ENCODE measurements at regions not wholly inside any gene's neighbourhood (a gene's known extent, or its start where the extent isn't known, plus 50 kb on each side); places are given as distances from the start of the nearest gene placed in this dataset.

GRCh38 chr6:139852067-139852466 is 477.6 kb upstream of the CITED2 start:
- in situ Hi-C loops (cut with MboI; ENCODE audit: low sequenced_read_pairs, unreplicated experiment) = no loop called here
- DNase-seq (ENCODE audit: low spot score) = no peak
- TF ChIP-seq CTCF (IDR thresholded peaks at IDR 0.05; ENCODE audit: borderline replicate concordance, control extremely low read depth, extremely low read depth, insufficient read depth, missing control alignments) = no peak

- in situ Hi-C loops (cut with MboI; ENCODE audit: low sequenced_read_pairs, unreplicated experiment) = no loop called here
- no peak for DNase-seq (ENCODE audit: low spot score)
- no peak for TF ChIP-seq CTCF (IDR thresholded peaks at IDR 0.05; ENCODE audit: borderline replicate concordance, control extremely low read depth, extremely low read depth, insufficient read depth, missing control alignments)
These were observed 476.8 kb upstream of the CITED2 start for GRCh38 chr6:139851206-139851605.

- in situ Hi-C loops (cut with MboI; ENCODE audit: low sequenced_read_pairs, unreplicated experiment) = no loop called here
- no peak for DNase-seq (ENCODE audit: low spot score)
- TF ChIP-seq CTCF (IDR thresholded peaks at IDR 0.05; ENCODE audit: borderline replicate concordance, control extremely low read depth, extremely low read depth, insufficient read depth, missing control alignments) = no peak
These were observed 476.1 kb upstream of the CITED2 start for GRCh38 chr6:139850512-139850911.

- no peak for DNase-seq (ENCODE audit: low spot score)
- in situ Hi-C loops (cut with MboI; ENCODE audit: low sequenced_read_pairs, unreplicated experiment) = no loop called here
- no peak for TF ChIP-seq CTCF (IDR thresholded peaks at IDR 0.05; ENCODE audit: borderline replicate concordance, control extremely low read depth, extremely low read depth, insufficient read depth, missing control alignments)
These were observed 473.0 kb upstream of the CITED2 start for GRCh38 chr6:139847457-139847813.

- in situ Hi-C loops (cut with MboI; ENCODE audit: low sequenced_read_pairs, unreplicated experiment) = no loop called here
- TF ChIP-seq CTCF (IDR thresholded peaks at IDR 0.05; ENCODE audit: borderline replicate concordance, control extremely low read depth, extremely low read depth, insufficient read depth, missing control alignments) = no peak
These were observed 472.3 kb upstream of the CITED2 start for GRCh38 chr6:139846538-139847456.

GRCh38 chr6:139844907-139845306 is 470.5 kb upstream of the CITED2 start:
- no peak for TF ChIP-seq CTCF (IDR thresholded peaks at IDR 0.05; ENCODE audit: borderline replicate concordance, control extremely low read depth, extremely low read depth, insufficient read depth, missing control alignments)
- no peak for DNase-seq (ENCODE audit: low spot score)
- in situ Hi-C loops (cut with MboI; ENCODE audit: low sequenced_read_pairs, unreplicated experiment) = no loop called here

More at GRCh38 chr6:139846538-139847456, 472.3 kb upstream of the CITED2 start:
- no peak for DNase-seq (ENCODE audit: low spot score)
